SHP77 treated with DMSO at 0.1 percent for 48 hours (cell line): ENCODE measurements at regions not wholly inside any gene's neighbourhood (a gene's known extent, or its start where the extent isn't known, plus 50 kb on each side); places are given as distances from the start of the nearest gene placed in this dataset.
"Not testable (repeated sequence)": the region's sequence is repeated elsewhere in the genome, so short reads cannot be mapped to it uniquely, and the experiment has no call there.

Source experiments
- DNase-seq: peaks from one replicate; lab custom pipeline; 2025; lab: John Stamatoyannopoulos, UW

DNA sequence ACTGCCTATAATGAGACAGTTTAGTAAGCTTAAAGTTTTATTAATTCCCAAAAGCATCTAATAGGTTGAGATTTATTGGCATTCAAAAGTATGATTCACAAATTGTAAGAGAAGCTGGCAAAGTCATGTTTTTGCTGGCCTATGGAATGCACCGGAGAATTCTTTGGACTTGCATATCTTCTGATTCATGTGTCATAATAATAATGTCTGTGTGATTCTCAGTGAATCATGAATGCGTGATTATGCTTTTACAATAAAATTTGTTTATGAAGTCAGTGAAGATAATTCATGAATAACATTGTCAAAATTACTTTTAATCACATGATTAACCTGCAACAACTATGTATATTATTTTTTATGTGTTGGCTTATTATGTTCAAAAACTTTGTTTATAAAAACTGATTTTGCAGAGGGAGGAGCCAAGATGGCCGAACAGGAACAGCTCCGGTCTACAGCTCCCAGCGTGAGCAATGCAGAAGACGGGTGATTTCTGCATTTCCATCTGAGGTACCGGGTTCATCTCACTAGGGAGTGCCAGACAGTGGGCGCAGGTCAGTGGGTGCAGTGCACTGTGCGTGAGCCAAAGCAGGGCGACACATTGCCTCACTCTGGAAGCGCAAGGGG, 389.2 kb downstream of the SRGAP2C start:
- DNase-seq = not testable (repeated sequence)

DNA sequence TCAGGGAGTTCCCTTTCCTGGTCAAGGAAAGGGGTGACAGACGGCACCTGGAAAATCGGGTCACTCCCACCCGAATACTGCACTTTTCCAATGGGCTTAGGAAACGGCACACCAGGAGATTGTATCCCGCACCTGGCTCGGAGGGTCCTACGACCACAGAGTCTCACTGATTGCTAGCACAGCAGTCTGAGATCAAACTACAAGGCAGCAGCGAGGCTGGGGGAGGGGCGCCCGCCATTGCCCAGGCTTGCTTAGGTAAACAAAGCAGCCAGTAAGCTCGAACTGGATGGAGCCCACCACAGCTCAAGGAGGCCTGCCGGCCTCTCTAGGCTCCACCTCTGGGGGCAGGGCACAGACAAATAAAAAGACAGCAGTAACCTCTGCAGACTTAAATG, 389.7 kb downstream of the SRGAP2C start:
- not testable (repeated sequence) for DNase-seq

- not testable (repeated sequence) for DNase-seq
Observed at GRCh38 chr1:121582898-121583297, 398.1 kb downstream of the SRGAP2C start.

- no peak for DNase-seq
Observed at GRCh38 chr1:121586369-121587229, 401.8 kb downstream of the SRGAP2C start.

- DNase-seq = no peak
Observed at GRCh38 chr1:121587230-121587569, 402.4 kb downstream of the SRGAP2C start.

GRCh38 chr1:121587777-121588176, 403.0 kb downstream of the SRGAP2C start:
- DNase-seq = no peak

GRCh38 chr1:121594096-121594495, 409.3 kb downstream of the SRGAP2C start:
- DNase-seq = no peak

- no peak for DNase-seq
Observed at GRCh38 chr1:121595089-121595488, 410.3 kb downstream of the SRGAP2C start.

DNA sequence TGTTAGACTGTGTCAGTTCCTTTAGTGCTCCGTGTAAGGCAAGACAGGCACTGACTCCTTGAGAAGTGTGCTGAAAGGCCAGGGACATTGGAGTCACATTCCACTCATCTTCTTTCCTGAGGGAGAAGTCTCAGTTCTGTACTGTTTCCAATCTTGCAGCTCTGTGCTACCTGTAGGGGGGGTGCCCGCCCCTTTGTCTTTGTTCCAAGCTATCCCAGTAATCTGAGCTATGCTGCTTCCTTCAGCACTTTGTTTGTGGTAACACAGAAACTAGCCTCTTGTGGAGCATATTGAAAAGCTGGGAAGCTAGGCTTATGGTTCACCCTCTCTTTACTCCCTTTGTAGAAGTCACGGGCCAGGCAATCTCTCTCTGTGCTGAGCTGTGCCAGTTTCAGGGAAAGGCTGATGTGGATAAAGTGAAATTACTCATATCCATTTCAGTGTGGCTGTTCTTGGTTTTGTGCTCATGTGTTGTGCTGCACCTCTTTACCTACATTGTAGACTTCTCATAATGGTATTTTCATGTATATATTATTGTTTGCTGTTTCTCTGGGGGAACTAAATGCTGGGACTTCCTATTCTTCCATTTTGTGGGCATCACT, 420.2 kb downstream of the SRGAP2C start:
- DNase-seq = not testable (repeated sequence)

DNA sequence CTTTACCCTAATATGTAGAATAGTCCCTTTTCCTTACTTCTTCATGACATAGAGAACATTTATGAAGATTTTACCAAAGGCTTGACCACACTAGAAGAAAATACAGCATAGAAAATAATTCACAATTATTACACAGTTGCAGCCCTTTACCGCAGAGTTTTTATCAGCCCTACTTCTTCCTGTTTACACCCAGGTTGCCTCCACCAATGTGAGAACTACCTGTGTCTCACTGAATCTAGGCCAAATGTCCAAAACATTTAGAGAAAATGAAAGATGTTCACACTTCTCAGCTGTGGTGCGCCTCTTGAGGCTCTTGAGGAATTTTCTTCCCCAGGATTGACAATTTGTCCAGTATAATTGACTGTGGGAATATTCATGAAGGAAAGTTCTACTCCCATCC, 422.7 kb downstream of the SRGAP2C start:
- not testable (repeated sequence) for DNase-seq
